GM12801 (cell line): ENCODE measurements at regions not wholly inside any gene's neighbourhood (a gene's known extent, or its start where the extent isn't known, plus 50 kb on each side); places are given as distances from the start of the nearest gene placed in this dataset.

Source experiments
- CTCF ChIP-seq: IDR thresholded peaks from one replicate; pipeline ENCODE4 v1.5.1; 2011; ENCODE audit warnings: control low read depth; ENCODE audit not compliant: insufficient read length; ENCODE audit errors: extremely low read depth

GRCh38 chr4:110853242-110853641 lies 230.4 kb upstream of the PITX2 start:
- TF ChIP-seq CTCF: no peak

GRCh38 chr4:110854021-110854678 lies 231.3 kb upstream of the PITX2 start:
- TF ChIP-seq CTCF: no peak

GRCh38 chr4:110860125-110860524 lies 237.2 kb upstream of the PITX2 start:
- no peak for TF ChIP-seq CTCF

GRCh38 chr4:110860901-110861300 lies 238.0 kb upstream of the PITX2 start:
- TF ChIP-seq CTCF: no peak

- no peak for TF ChIP-seq CTCF
Measured at GRCh38 chr4:110865611-110866259, 242.9 kb upstream of the PITX2 start.

GRCh38 chr4:110867251-110867960 lies 244.5 kb upstream of the PITX2 start:
- TF ChIP-seq CTCF: no peak

- TF ChIP-seq CTCF: no peak
Measured at GRCh38 chr4:110867981-110868720, 245.3 kb upstream of the PITX2 start.
